ENCODE measurements at regions not wholly inside any gene's neighbourhood (a gene's known extent, or its start where the extent isn't known, plus 50 kb on each side); places are given as distances from the start of the nearest gene placed in this dataset.

DNA sequence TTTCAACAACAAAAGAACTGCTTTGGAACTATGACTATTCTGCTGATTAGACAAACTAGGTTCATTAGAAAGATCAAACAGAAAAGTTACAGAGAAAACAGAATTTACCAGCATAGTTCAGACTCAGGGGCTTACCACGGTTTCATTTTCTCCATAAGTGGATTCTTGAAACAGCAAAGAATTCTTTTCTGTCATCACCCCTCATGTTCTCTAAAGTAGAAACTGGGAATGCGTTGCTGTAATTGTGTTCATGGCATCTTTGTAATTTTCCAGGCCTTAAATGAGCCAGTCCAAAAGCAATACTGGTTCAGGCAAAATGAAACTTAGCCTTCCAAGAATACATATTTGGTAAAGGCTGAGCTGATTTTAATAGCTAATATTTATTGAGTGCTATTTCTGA, 287.8 kb downstream of the CHL1 start:
- intact Hi-C loops (cut with micrococcal nuclease; ENCODE audit: unreplicated experiment) = no loop called here
- Histone ChIP-seq H3K4me1 (ENCODE audit: insufficient read depth, low read length, poor library complexity, severe bottlenecking) (no peaks in the 10 kb centered on the region), H3K27ac (ENCODE audit: low read depth, low read length, poor library complexity, severe bottlenecking) (no peak overlapping the region), H3K4me3 (ENCODE audit: low read depth, low read length, poor library complexity, severe bottlenecking) (no peak overlapping the region), H3K9me3 (ENCODE audit: low read depth, low read length, poor library complexity, severe bottlenecking) (no peaks in the 10 kb centered on the region), H3K27me3 (replicated peaks; ENCODE audit: insufficient read depth, low read depth, low read length, poor library complexity) (no peaks in the 10 kb centered on the region), H3K36me3 (ENCODE audit: insufficient read depth, low read length, poor library complexity, severe bottlenecking) (no peaks in the 10 kb centered on the region)
- ChIA-PET POLR2A (ENCODE audit: low non-redundant PET) (no interaction called here), CTCF (interaction anchor here (1.3 kb wide), 1 partner anchor 16 kb away, joined by 3 read pairs; no protein-coding TSS in a partner anchor)
- no peak for DNase-seq (ENCODE audit: low spot score)
- no TSS peak for BruUV-seq (replicated peaks)
- no peak for TF ChIP-seq CTCF (conservative IDR thresholded peaks at IDR 0.05; ENCODE audit: low read depth, low read length)
- TF ChIP-seq EZH2 (IDR thresholded peaks at IDR 0.05; ENCODE audit: borderline replicate concordance, low read depth, low read length, poor library complexity, severe bottlenecking) = no peak

- no TSS peak for BruUV-seq (replicated peaks)
- no peak for DNase-seq (ENCODE audit: low spot score)
- POLR2A ChIA-PET (ENCODE audit: low non-redundant PET) = no interaction called here
- H3K9me3 ChIP-seq (ENCODE audit: low read depth, low read length, poor library complexity, severe bottlenecking) = no peaks in the 10 kb centered on the region
- H3K4me3 ChIP-seq (ENCODE audit: low read depth, low read length, poor library complexity, severe bottlenecking) = no peak overlapping the region
- no peaks in the 10 kb centered on the region for H3K36me3 ChIP-seq (ENCODE audit: insufficient read depth, low read length, poor library complexity, severe bottlenecking)
- no peaks in the 10 kb centered on the region for H3K4me1 ChIP-seq (ENCODE audit: insufficient read depth, low read length, poor library complexity, severe bottlenecking)
- intact Hi-C loops (cut with micrococcal nuclease; ENCODE audit: unreplicated experiment) = no loop called here
- TF ChIP-seq CTCF (conservative IDR thresholded peaks at IDR 0.05; ENCODE audit: low read depth, low read length) (no peak), EZH2 (IDR thresholded peaks at IDR 0.05; ENCODE audit: borderline replicate concordance, low read depth, low read length, poor library complexity, severe bottlenecking) (no peak)
- H3K27ac ChIP-seq (ENCODE audit: low read depth, low read length, poor library complexity, severe bottlenecking) = no peak overlapping the region
- CTCF ChIA-PET = no interaction called here
- H3K27me3 ChIP-seq (replicated peaks; ENCODE audit: insufficient read depth, low read depth, low read length, poor library complexity) = no peaks in the 10 kb centered on the region
Measured at GRCh38 chr3:487614-488013, 291.1 kb downstream of the CHL1 start.

DNA sequence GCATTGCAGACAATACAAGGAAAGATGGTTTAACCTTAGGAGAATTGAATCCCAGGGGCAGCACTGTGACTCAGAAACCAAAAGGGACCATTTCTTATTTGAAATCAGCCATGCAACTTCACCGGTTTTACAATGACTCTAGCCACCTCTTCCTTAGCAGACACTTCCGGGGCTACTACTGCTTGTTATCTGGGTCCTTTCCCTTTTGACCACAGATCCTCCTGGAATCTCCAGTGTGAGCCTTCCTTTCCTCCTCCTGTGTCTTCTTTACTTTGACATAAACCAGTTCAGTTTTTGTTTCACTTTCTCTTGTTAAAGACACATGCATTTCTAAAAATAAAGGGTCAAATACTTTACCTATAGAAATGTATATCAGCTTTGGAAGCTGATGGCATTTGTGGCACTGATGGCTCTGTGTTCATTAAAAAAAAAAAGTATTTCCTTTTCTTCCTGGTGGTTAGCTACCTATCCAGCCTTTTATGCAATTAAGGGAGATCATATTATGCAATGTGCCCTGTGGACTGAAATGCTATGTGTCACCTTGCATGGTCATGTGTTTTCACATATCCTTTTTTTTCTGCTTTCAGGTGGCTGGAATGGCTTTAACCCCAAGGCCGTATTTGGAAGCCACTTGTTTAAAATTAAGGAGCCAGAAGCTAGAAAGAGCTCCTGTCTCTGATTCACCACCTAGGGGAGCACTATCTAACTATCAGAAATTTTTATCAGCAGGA, 296.2 kb downstream of the CHL1 start:
- no peak overlapping the region for H3K27ac ChIP-seq (ENCODE audit: low read depth, low read length, poor library complexity, severe bottlenecking)
- no peak for DNase-seq (ENCODE audit: low spot score)
- intact Hi-C loops (cut with micrococcal nuclease; ENCODE audit: unreplicated experiment) = no loop called here
- H3K36me3 ChIP-seq (ENCODE audit: insufficient read depth, low read length, poor library complexity, severe bottlenecking) = no peaks in the 10 kb centered on the region
- H3K9me3 ChIP-seq (ENCODE audit: low read depth, low read length, poor library complexity, severe bottlenecking) = no peaks in the 10 kb centered on the region
- no peak for TF ChIP-seq EZH2 (IDR thresholded peaks at IDR 0.05; ENCODE audit: borderline replicate concordance, low read depth, low read length, poor library complexity, severe bottlenecking)
- TF ChIP-seq CTCF (conservative IDR thresholded peaks at IDR 0.05; ENCODE audit: low read depth, low read length) = no peak
- H3K4me1 ChIP-seq (ENCODE audit: insufficient read depth, low read length, poor library complexity, severe bottlenecking) = no peaks in the 10 kb centered on the region
- no peak overlapping the region for H3K4me3 ChIP-seq (ENCODE audit: low read depth, low read length, poor library complexity, severe bottlenecking)
- ChIA-PET CTCF (no interaction called here), POLR2A (ENCODE audit: low non-redundant PET) (no interaction called here)
- no TSS peak for BruUV-seq (replicated peaks)
- H3K27me3 ChIP-seq (replicated peaks; ENCODE audit: insufficient read depth, low read depth, low read length, poor library complexity) = no peaks in the 10 kb centered on the region
